T47D (cell line): ENCODE measurements at regions not wholly inside any gene's neighbourhood (a gene's known extent, or its start where the extent isn't known, plus 50 kb on each side); places are given as distances from the start of the nearest gene placed in this dataset.
A peak's percentile ranks its signal among the peaks of the same experiment; 100 is the strongest.

Experiments
- DNase-seq, 2 experiments: peaks; one replicate each; pipeline versions ENCODE4 v3.0.0 to v3.0.0-alpha.2; 2011 to 2012; ENCODE audit warnings: low read depth in 1 of 2, low spot score in 1 of 2
- JUND ChIP-seq: IDR thresholded peaks from 2 replicates; pipeline ENCODE4 v1.6.1; 2012; ENCODE audit warnings: low read depth
- in situ Hi-C: cut with HindIII; loops from 2 replicates; pipeline ENCODE4 v1.10.0; 2016; ENCODE audit warnings: low sequenced_read_pairs, low pct_unique_long_range_greater_than_20kb

DNA sequence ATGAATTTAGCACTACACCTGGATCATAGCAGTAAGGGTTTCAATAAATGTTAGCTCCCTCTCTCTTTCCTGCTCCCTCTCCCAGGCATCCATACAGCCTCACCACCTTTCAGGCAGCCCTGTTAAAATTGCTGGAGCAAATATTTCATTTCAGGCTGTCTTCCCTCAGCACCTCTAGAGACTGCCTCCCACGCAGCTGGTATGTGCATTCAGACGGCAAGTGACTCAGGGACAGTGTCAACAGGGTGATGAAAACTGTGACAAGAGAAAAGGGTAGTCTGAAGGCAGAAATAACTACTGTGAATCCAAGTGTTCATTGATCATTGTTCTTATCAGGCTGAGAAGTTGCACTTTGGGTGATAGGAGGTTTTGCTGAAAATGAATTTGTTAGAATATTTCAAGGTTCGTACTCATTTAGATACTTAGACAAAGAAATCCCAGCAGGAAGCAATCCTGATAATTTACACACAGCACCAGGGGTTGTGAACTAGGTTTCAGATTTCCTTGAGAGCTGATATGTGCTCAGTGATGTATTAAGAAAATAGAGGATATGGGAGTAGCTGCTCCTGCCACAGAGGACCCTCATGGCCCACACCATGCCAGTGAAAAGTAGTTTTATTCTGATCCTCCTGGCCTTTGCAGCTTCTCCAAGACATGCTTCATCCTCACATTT lies 424.2 kb downstream of the FGF13 start:
- in situ Hi-C loops = no loop called here
- DNase-seq = no peak
- no peak for TF ChIP-seq JUND

- DNase-seq = no peak
- in situ Hi-C loops = no loop called here
These were observed 416.6 kb downstream of the FGF13 start for GRCh38 chrX:138294951-138295350.

DNA sequence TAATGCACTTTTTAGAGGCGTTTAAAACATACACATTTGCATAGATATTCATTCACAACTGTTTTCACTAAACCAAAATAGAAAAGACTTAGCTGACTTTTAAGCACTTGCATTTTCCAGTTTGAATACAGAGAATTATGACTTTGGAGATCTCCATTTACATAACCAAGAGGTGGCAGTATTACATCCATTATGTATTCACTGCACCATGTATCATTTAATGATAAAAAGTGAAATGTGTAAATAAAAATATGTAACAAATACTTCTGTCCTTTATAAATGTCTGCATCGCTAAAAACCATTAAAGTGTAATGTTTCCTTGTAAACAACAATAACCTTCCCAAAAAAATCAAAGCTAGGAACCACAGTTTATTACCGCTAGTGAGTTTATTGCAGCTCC lies 413.2 kb downstream of the FGF13 start:
- TF ChIP-seq JUND = no peak
- no peak for DNase-seq
- in situ Hi-C loops = no loop called here

More at GRCh38 chrX:138294951-138295350, 416.6 kb downstream of the FGF13 start:
- TF ChIP-seq JUND = no peak

DNA sequence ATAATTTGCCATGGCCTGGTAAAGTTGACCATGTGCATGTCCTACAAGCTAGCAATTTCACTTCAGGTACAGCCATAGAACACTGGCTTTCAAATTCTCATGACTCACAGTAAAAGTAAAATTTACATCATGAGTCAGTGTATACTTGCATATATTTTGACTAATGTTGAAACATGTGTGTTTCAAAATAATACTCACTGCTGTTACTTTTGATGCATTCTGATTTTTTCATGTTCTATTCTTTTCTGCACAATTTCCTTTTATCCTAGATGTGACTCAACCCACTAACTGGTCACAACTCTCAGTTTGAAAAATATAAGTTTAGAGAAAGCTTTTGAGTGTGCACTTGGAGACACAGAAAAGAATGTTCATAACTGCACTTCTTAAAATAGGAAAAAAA lies 365.7 kb downstream of the FGF13 start:
- no peak for TF ChIP-seq JUND
- in situ Hi-C loops = no loop called here
- DNase-seq = no peak

DNA sequence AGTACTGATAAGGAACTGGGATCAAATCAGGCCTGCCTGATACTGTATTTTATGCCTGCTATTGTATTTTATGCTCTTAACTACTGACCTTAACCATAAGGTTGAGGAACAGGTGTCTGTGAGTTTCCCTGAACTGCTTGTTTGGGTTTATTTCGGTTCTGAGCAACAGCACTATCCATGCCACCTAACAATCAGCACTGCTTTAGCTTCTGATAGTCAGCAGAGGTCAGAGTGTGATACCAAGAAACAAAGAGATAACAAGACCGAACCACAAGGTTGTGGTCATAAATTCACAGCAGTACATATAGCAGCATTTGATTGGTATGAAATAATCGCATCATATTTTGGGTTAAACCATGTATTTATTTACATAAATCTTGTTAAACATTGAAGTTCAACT lies 362.2 kb downstream of the FGF13 start:
- DNase-seq = no peak
- TF ChIP-seq JUND = no peak
- in situ Hi-C loops = no loop called here

DNA sequence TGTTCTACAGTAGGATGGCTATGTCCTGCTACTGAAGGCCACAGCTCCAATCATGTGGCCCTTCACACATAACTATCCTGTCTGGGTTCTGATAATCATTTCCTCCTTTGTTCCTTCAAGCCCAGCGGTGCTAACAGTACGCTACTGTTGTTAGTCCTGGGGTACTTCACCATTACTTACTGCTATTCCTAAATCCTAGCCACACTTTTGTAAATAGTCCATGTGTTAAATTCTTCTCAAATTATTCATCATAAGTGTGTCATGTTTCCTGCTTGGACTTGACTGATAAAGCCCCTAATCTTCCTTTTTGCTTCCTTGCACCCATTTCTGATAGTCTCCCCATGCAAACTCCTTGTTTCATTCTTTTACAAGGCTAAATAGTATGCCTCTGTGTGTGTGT lies 332.6 kb downstream of the FGF13 start:
- no peak for TF ChIP-seq JUND
- no peak for DNase-seq
- in situ Hi-C loops = no loop called here

DNA sequence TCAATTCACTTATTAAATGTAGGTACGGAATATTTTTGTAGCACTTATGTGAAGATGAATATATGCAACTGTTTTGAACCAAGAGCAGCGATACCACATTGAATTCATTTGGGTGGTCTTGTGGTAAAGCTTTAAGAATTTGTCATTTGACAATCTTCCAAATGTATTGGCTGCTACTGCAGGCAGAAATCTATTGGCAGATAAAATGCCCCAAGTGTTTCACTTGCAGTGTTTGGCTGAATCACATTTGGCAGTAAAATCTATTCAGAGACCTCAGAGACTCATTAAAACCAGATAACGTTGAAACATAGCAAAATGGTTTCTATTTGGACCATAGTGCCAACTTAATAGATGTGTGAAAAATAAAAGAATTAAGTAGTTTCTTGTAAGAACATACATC lies 303.4 kb downstream of the FGF13 start:
- no peak for TF ChIP-seq JUND
- in situ Hi-C loops = no loop called here
- no peak for DNase-seq

- TF ChIP-seq JUND = no peak
These were observed 300.5 kb downstream of the FGF13 start for GRCh38 chrX:138411048-138411447.

More at GRCh38 chrX:138411048-138411447, 300.5 kb downstream of the FGF13 start:
- peak in 1 of 2 experiments; percentile 0 for DNase-seq
- in situ Hi-C loops = no loop called here
